ENCODE measurements at regions not wholly inside any gene's neighbourhood (a gene's known extent, or its start where the extent isn't known, plus 50 kb on each side); places are given as distances from the start of the nearest gene placed in this dataset.
"Not testable (repeated sequence)": the region's sequence is repeated elsewhere in the genome, so short reads cannot be mapped to it uniquely, and the experiment has no call there.

DNA sequence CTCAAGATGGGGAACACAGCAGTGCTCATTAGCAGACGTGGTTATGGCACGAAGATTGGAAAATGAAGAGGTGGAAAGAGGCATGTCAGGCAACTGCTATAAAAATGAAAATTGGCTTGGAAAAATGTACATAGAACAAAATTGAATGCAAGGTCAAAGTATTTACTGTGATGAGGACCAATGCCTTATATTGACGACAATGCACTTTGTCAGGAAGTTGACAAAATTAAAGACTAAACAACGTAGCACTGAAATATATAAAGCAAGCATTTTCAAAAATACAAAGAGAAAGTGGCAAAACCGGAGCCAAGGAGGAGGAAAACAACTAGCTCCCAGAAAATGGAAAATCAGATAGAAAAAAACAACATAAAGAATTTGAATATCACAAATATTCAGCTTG lies 113.7 kb upstream of the SGCG start:
- FAIRE-seq (no peak), DNase-seq (ENCODE audit: insufficient read length, low spot score) (no peak)

- DNase-seq (ENCODE audit: insufficient read length, low spot score), result no peak
- FAIRE-seq, result no peak
Observed at GRCh38 chr13:23069566-23069965, 111.2 kb upstream of the SGCG start.

DNA sequence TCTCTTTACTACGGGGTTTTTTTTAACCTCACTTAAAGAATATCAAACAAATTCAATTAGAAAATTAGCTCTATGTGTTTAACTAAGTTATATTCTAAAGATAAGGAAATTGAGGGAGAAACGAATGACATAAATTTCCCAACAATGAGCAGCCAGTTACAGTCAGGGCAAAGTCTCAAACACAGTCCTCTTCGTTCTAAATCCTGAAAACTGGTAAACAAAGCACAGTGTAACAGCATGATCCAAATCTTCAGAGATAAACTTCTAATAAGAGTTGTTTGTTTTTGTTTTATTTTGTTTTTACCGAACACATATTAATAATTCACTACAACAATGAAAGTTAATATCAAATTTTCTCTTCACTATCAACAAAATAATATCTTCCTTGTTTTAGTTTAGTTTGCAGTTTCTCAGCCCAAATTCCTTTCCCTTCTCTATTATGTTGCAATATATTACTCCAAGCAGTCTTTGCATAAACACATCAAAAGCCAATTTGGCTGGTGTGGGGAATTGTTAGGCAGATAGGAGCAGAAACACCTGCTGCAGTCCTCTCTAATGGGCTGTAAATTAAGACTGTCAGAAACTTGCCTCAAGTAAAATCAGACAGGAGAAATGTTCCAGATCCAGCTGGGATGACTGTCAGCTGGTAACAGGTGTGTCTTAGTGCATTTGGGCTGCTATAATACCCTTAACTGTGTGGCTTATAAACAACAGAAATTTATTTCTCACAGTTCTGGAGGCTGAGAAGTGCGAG lies 106.5 kb upstream of the SGCG start:
- DNase-seq (ENCODE audit: insufficient read length, low spot score) (no peak), FAIRE-seq (no peak)

DNA sequence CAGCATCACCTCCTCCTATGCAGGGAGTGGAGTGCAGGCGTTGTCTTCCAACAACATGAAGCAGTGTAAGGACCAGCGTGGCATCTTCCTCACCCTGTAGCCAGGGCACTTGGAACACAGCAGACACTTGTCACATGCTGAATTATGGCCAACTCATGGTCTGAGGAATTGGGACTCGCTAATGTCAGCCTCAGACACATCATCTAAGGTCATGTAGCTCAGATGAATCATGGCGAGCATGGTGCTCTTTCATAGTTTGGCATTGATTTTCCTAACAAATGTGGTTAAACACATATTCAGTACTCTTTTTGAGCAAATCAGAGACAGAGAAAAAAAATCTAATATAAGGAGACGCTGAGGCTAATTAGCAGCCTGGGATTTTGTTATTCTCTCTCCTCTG lies 99.6 kb upstream of the SGCG start:
- DNase-seq (ENCODE audit: insufficient read length, low spot score), result no peak
- FAIRE-seq, result no peak

- FAIRE-seq, result no peak
- DNase-seq (ENCODE audit: insufficient read length, low spot score), result no peak
Observed at GRCh38 chr13:23081901-23082300, 98.9 kb upstream of the SGCG start.

DNA sequence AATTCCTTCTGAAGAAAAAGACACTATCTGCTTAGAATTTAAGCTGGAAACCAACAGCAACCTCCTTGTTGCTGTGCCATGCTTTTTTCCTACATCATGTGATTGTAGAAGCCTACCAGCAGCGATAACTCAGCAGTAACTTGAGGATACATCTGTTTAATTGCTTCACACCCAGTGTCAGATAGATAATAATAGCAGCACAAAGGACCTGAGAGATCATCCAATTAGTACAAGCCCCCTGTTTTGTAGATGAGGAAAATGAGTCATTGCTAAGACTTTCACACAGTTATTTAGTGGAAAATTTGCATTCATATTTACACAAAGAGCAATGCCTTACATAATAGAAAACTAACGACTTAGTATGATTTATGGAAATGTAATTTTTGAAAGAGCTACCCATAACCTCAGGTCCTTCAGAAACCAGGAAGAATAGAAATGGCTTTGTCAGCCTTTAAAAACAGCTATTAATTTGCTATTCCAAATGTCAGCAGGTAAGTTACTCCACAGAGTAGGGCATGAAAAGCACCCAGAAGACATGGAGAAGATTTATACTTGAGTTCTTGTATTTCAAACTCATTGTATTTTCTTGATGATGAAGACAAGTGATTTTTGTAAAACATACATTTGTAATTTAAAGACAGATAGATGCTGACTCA lies 93.7 kb upstream of the SGCG start:
- FAIRE-seq (no peak), DNase-seq (ENCODE audit: insufficient read length, low spot score) (no peak)

- no peak for FAIRE-seq
- peak; percentile 23 for DNase-seq (ENCODE audit: insufficient read length, low spot score)
Observed at GRCh38 chr13:23087880-23088279, 92.9 kb upstream of the SGCG start.

DNA sequence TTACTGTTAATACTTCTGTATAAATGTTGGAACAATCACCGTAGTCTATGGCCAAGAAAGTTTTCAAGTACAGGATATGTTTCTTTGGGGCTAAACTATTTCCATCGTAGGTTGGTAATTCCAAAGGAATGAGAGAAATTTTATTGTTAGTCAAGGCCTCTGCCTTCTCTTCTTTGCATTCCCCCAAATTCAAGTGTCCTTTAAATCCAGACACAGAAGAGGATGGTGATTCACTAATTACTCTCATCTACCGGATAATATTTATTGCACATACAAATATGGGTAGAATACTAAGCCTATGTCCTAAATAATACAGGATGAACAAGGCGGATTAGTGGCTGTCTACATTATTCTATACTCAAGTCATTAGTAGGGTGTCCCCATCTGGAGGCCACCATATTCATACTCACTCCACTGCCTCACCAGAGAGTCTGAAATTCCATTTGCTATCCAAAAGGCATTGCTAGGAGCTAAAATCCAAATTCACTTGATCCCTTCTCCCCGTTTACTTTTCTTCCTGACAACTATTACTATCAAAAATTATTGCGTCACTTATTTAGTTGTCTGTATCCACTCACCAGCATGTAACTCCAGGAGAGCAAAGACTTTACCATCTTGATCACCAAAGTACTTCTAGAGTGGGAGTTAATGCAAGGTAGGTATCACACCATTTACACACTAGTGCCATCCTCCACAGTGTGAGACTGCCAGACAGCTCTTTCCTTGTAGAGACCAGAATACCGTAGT lies 82.4 kb upstream of the SGCG start:
- no peak for DNase-seq (ENCODE audit: insufficient read length, low spot score)
- no peak for FAIRE-seq

- FAIRE-seq (no peak), DNase-seq (ENCODE audit: insufficient read length, low spot score) (no peak)
Observed at GRCh38 chr13:23105051-23105450, 75.7 kb upstream of the SGCG start.

- no peak for FAIRE-seq
- DNase-seq (ENCODE audit: insufficient read length, low spot score), result no peak
Observed at GRCh38 chr13:23107665-23108064, 73.1 kb upstream of the SGCG start.

DNA sequence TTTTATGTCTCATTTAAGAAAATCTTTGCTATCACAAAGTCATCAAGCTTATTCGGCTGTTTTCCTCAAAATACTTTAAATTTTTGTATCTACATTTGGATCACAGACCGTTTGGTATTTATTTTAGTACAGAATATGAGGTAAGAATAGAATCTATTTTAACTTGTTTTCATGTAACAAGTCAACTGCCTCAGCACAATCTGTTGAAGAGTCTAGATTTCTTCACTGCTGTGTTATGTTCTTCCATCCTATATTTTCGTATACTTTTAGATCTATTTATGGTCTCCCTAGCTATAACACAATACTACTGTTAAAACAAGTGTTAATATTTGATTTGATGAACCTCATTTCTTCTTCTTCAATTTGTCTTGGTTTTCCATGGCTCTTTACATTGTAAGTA lies 61.6 kb upstream of the SGCG start:
- DNase-seq (ENCODE audit: insufficient read length, low spot score), result no peak
- FAIRE-seq, result no peak

GRCh38 chr13:23127540-23127939 lies 53.2 kb upstream of the SGCG start:
- not testable (repeated sequence) for DNase-seq (ENCODE audit: insufficient read length, low spot score); FAIRE-seq

DNA sequence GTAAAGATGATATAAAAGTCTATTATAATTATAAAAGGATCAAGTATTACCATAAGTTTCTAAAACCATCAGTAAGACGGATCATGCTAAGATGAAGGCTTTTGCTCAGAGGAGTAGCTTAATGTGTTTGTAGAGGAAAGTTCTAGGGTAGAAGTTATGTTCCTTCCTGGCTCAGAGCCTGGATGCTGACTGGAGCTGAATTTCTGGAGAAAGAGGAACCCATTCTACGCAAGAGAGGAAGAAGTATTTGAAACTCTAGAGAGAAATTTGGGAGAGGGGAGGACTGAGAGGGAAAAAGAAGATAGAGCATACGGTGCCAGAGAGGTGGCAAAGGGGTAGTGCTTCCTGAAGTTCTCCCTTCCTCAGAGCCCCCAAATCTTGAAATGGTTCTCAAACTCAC lies 51.4 kb upstream of the SGCG start:
- FAIRE-seq (no peak), DNase-seq (ENCODE audit: insufficient read length, low spot score) (no peak)

Measured in GM19239 (cell line).